ENCODE measurements at regions not wholly inside any gene's neighbourhood (a gene's known extent, or its start where the extent isn't known, plus 50 kb on each side); places are given as distances from the start of the nearest gene placed in this dataset.
"Not testable (repeated sequence)": the region's sequence is repeated elsewhere in the genome, so short reads cannot be mapped to it uniquely, and the experiment has no call there.

GRCh38 chr1:82778612-82779011, 977.9 kb downstream of the ADGRL2 start:
- Histone ChIP-seq H3K9me3 (ENCODE audit: low read length) (no peaks in the 10 kb centered on the region), H3K36me3 (ENCODE audit: insufficient read depth, low read length) (no peaks in the 10 kb centered on the region), H3K27ac (ENCODE audit: low read depth, low read length, poor library complexity, severe bottlenecking) (no peak overlapping the region), H3K4me3 (ENCODE audit: low read depth, low read length, poor library complexity, severe bottlenecking) (no peak overlapping the region), H4K20me1 (ENCODE audit: insufficient read depth, low read length) (no peaks in the 10 kb centered on the region), H3K9ac (ENCODE audit: low read length) (no peak overlapping the region), H3K4me1 (ENCODE audit: insufficient read depth, low read length, severe bottlenecking) (no peaks in the 10 kb centered on the region), H3K27me3 (ENCODE audit: insufficient read depth, low read length) (no peaks in the 10 kb centered on the region), H3K4me2 (ENCODE audit: low read length) (no peak overlapping the region), H2AFZ (ENCODE audit: low read length) (no peak overlapping the region), H3K79me2 (ENCODE audit: insufficient read depth, low read length) (no peaks in the 10 kb centered on the region), H3K9me2 (ENCODE audit: low read depth, low read length) (no peaks in the 10 kb centered on the region), H3F3A (ENCODE audit: insufficient read depth, low read length) (no peaks in the 10 kb centered on the region)
- TF ChIP-seq, protein P1, sequence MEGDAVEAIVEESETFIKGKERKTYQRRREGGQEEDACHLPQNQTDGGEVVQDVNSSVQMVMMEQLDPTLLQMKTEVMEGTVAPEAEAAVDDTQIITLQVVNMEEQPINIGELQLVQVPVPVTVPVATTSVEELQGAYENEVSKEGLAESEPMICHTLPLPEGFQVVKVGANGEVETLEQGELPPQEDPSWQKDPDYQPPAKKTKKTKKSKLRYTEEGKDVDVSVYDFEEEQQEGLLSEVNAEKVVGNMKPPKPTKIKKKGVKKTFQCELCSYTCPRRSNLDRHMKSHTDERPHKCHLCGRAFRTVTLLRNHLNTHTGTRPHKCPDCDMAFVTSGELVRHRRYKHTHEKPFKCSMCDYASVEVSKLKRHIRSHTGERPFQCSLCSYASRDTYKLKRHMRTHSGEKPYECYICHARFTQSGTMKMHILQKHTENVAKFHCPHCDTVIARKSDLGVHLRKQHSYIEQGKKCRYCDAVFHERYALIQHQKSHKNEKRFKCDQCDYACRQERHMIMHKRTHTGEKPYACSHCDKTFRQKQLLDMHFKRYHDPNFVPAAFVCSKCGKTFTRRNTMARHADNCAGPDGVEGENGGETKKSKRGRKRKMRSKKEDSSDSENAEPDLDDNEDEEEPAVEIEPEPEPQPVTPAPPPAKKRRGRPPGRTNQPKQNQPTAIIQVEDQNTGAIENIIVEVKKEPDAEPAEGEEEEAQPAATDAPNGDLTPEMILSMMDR (IDR thresholded peaks at IDR 0.05; ENCODE audit: low read length), result peak; percentile 31; the same call in 1 of the 2 replicates
- no peak for TF ChIP-seq EZH2 (IDR thresholded peaks at IDR 0.05; ENCODE audit: borderline replicate concordance, low read length)

DNA sequence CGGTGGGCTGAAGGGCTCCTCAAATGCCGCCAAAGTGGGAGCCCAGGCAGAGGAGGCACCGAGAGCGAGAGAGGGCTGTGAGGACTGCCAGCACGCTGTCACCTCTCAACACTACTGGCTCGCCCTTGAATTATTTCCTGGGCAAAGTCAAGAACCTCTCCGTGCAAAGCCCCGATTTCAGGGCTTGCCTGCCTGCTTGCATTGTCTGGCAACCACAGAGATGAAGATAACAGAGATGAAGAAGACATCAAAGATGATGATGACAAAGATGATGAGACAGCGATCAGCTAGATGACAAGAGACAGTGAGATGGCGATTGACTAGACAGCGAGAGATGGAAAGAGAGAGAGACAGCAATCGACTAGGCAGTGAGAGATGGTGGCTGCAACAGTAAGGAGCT, 976.5 kb downstream of the ADGRL2 start:
- Histone ChIP-seq H3K27ac (ENCODE audit: low read depth, low read length, poor library complexity, severe bottlenecking) (no peak overlapping the region), H3K4me1 (ENCODE audit: insufficient read depth, low read length, severe bottlenecking) (no peaks in the 10 kb centered on the region), H3K4me3 (ENCODE audit: low read depth, low read length, poor library complexity, severe bottlenecking) (no peak overlapping the region), H3K9me3 (ENCODE audit: low read length) (no peaks in the 10 kb centered on the region), H3K36me3 (ENCODE audit: insufficient read depth, low read length) (no peaks in the 10 kb centered on the region), H3K9me2 (ENCODE audit: low read depth, low read length) (no peaks in the 10 kb centered on the region), H3F3A (ENCODE audit: insufficient read depth, low read length) (no peaks in the 10 kb centered on the region), H3K9ac (ENCODE audit: low read length) (no peak overlapping the region), H3K79me2 (ENCODE audit: insufficient read depth, low read length) (no peaks in the 10 kb centered on the region), H4K20me1 (ENCODE audit: insufficient read depth, low read length) (no peaks in the 10 kb centered on the region), H2AFZ (ENCODE audit: low read length) (no peak overlapping the region), H3K27me3 (ENCODE audit: insufficient read depth, low read length) (no peaks in the 10 kb centered on the region), H3K4me2 (ENCODE audit: low read length) (no peak overlapping the region)
- TF ChIP-seq EZH2 (IDR thresholded peaks at IDR 0.05; ENCODE audit: borderline replicate concordance, low read length), result no peak
- TF ChIP-seq, protein P1 (IDR thresholded peaks at IDR 0.05; ENCODE audit: low read length), result no peak

DNA sequence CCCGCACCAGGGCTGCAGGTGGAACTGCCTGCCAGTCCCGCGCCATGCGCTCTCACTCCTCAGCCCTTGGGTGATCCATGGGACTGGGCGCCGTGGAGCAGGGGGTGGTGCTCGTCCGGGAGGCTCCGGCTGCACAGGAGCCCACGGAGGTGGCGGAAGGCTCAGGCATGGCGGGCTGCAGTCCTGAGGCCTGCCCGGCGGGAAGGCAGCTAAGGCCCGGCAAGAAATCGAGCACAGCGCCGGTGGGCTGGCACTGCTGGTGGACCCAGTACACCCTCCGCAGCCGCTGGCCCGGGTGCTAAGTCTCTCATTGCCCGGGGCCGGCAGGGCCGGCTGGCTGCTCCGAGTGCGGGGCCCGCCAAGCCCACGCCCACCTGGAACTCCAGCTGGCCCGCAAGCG, 976.0 kb downstream of the ADGRL2 start:
- H3F3A ChIP-seq (ENCODE audit: insufficient read depth, low read length); H3K79me2 ChIP-seq (ENCODE audit: insufficient read depth, low read length); H3K36me3 ChIP-seq (ENCODE audit: insufficient read depth, low read length); H3K9ac ChIP-seq (ENCODE audit: low read length); H3K9me2 ChIP-seq (ENCODE audit: low read depth, low read length); H3K27ac ChIP-seq (ENCODE audit: low read depth, low read length, poor library complexity, severe bottlenecking); H3K4me2 ChIP-seq (ENCODE audit: low read length); H3K4me1 ChIP-seq (ENCODE audit: insufficient read depth, low read length, severe bottlenecking); H3K4me3 ChIP-seq (ENCODE audit: low read depth, low read length, poor library complexity, severe bottlenecking); H4K20me1 ChIP-seq (ENCODE audit: insufficient read depth, low read length); H3K27me3 ChIP-seq (ENCODE audit: insufficient read depth, low read length); H2AFZ ChIP-seq (ENCODE audit: low read length); H3K9me3 ChIP-seq (ENCODE audit: low read length): not testable (repeated sequence)

- Histone ChIP-seq H3K4me1 (ENCODE audit: insufficient read depth, low read length, severe bottlenecking) (no peaks in the 10 kb centered on the region), H3F3A (ENCODE audit: insufficient read depth, low read length) (no peaks in the 10 kb centered on the region), H3K27ac (ENCODE audit: low read depth, low read length, poor library complexity, severe bottlenecking) (no peak overlapping the region), H3K79me2 (ENCODE audit: insufficient read depth, low read length) (no peaks in the 10 kb centered on the region), H2AFZ (ENCODE audit: low read length) (no peak overlapping the region), H3K36me3 (ENCODE audit: insufficient read depth, low read length) (no peaks in the 10 kb centered on the region), H3K27me3 (ENCODE audit: insufficient read depth, low read length) (no peaks in the 10 kb centered on the region), H3K4me2 (ENCODE audit: low read length) (no peak overlapping the region), H3K9me2 (ENCODE audit: low read depth, low read length) (no peaks in the 10 kb centered on the region), H3K9ac (ENCODE audit: low read length) (no peak overlapping the region), H4K20me1 (ENCODE audit: insufficient read depth, low read length) (no peaks in the 10 kb centered on the region), H3K4me3 (ENCODE audit: low read depth, low read length, poor library complexity, severe bottlenecking) (no peak overlapping the region), H3K9me3 (ENCODE audit: low read length) (no peaks in the 10 kb centered on the region)
- TF ChIP-seq, protein P1 (IDR thresholded peaks at IDR 0.05; ENCODE audit: low read length), result peak; percentile 83
- no peak for TF ChIP-seq EZH2 (IDR thresholded peaks at IDR 0.05; ENCODE audit: borderline replicate concordance, low read length)
These were observed 974.8 kb downstream of the ADGRL2 start for GRCh38 chr1:82775406-82776000.
